AG04450 (cell line): ENCODE measurements at regions not wholly inside any gene's neighbourhood (a gene's known extent, or its start where the extent isn't known, plus 50 kb on each side); places are given as distances from the start of the nearest gene placed in this dataset.

Source experiments
- CTCF ChIA-PET: fragments of 300-600, 350-600 bp; formaldehyde crosslinking; extraction: SDS; loops from one replicate; lab custom pipeline; 2022; ENCODE audit warnings: antibody characterized with exemption, inconsistent platforms; lab: Charles Lee
- POLR2A ChIA-PET: fragments of 350-600 bp; formaldehyde crosslinking; extraction: SDS; loops from one replicate; lab custom pipeline; 2021; ENCODE audit warnings: antibody characterized with exemption, inconsistent platforms; lab: Yijun Ruan, JAX
- DNase-seq: peaks from one replicate; pipeline ENCODE4 v3.0.0-alpha.2; 2011; ENCODE audit warnings: low read depth, low spot score
- H3K27ac ChIP-seq: one replicate; pipeline ENCODE4 v1.5.1; 2012; ENCODE audit warnings: low read depth, low read length, control low read depth
- H3K27me3 ChIP-seq: one replicate; pipeline ENCODE4 v1.6.0; 2012; ENCODE audit warnings: low read length; ENCODE audit not compliant: control insufficient read depth, insufficient read depth
- H3K4me3 ChIP-seq: 2 replicates; pipeline ENCODE4 v1.5.1; 2011; ENCODE audit warnings: mild to moderate bottlenecking, low read depth, low read length, control low read depth
- H3K9me3 ChIP-seq: 2 replicates; pipeline ENCODE4 v1.5.1; 2012; ENCODE audit warnings: low read length; ENCODE audit not compliant: control insufficient read depth, insufficient read depth
- CTCF ChIP-seq: IDR thresholded peaks from 2 replicates; pipeline ENCODE4 v1.5.1; 2011; ENCODE audit warnings: low read depth, low read length, control low read depth, inconsistent platforms

DNA sequence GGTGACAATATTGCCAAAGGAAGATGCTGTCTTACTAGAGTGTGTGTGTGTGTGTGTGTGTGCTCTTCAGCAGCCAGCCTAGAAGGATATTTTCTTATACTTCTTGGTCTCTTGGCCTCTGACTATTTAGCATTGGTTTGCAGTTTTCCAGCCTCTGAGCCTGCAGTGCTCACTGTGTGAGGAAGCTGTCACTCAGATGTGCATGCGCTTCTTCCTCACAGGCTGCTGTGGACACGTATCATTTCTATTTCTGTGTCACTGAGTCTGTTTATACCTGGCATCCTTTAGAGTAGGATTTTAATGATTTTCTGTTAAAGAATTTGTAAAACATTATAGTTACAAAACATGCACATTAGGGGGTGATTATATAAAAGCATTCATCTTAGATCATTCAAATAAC, 83.3 kb downstream of the ALDH8A1 start:
- Histone ChIP-seq H3K27me3 (no peaks in the 10 kb centered on the region), H3K27ac (no peak overlapping the region), H3K9me3 (no peaks in the 10 kb centered on the region; the same call in 1 of the 2 replicates), H3K4me3 (no peak overlapping the region)
- CTCF ChIA-PET: no interaction called here
- POLR2A ChIA-PET: interaction anchor here (0.5 kb wide), 1 partner anchor 21 kb away, joined by 6 read pairs; no protein-coding TSS in a partner anchor
- DNase-seq: no peak
- no peak for TF ChIP-seq CTCF

DNA sequence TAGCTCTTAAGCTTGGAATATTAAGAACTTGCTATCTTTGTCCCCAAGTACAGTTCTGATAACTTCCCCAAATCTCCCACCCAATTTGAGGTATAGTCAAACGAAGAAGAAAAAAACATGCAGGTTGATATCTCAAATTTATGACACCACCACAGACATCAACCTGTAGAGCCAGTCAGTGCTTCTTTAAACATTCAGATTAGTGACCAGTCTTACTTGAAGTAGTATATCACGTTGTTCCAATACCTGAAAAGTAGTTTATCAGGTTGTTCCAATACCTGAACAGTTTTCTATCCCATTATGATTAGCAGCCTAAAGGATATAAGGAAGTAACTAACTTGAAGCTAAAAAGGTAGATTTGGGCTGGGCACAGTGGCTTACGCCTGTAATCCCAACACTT, 85.3 kb downstream of the ALDH8A1 start:
- ChIA-PET POLR2A (no interaction called here), CTCF (interaction anchor here (1.9 kb wide), 1 partner anchor 18 kb away, joined by 9 read pairs; no protein-coding TSS in a partner anchor)
- Histone ChIP-seq H3K9me3 (no peaks in the 10 kb centered on the region), H3K27ac (no peak overlapping the region), H3K27me3 (no peaks in the 10 kb centered on the region), H3K4me3 (no peak overlapping the region)
- DNase-seq: no peak
- no peak for TF ChIP-seq CTCF

GRCh38 chr6:134863763-134864510, 86.0 kb downstream of the ALDH8A1 start:
- Histone ChIP-seq H3K27me3 (no peaks in the 10 kb centered on the region), H3K27ac (no peak overlapping the region), H3K9me3 (no peaks in the 10 kb centered on the region), H3K4me3 (no peak overlapping the region)
- CTCF ChIA-PET: interaction anchor here (1.9 kb wide), 1 partner anchor 19 kb away, joined by 9 read pairs; no protein-coding TSS in a partner anchor
- no peak for DNase-seq
- POLR2A ChIA-PET: no interaction called here
- no peak for TF ChIP-seq CTCF

DNA sequence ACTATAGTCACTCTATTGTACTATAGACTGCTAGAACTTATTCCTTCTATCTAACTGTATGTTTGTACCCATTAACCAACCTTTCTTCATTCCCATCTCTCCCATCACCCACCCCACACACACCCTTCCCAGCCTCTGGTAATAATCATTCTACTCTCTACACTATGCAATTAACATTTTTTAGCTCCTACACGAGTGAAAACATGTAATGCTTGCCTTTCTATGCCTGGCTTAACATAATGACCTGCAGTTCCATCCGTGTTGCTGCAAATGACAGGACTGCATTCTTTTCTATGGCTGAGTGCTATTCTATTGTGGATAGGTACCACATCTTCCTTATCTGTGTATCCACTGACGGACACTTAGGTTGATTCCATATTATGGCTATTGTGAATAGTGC, 95.5 kb downstream of the ALDH8A1 start:
- no peak for DNase-seq
- H3K27ac ChIP-seq: no peak overlapping the region
- no peaks in the 10 kb centered on the region; the same call in 1 of the 2 replicates for H3K9me3 ChIP-seq
- TF ChIP-seq CTCF: no peak
- ChIA-PET CTCF (interaction anchor here (0.9 to 2.6 kb wide), 6 partner anchors 29 to 931 kb away, joined by 3 to 11 read pairs (median 4); no protein-coding TSS in a partner anchor), POLR2A (no interaction called here)
- H3K4me3 ChIP-seq: no peak overlapping the region
- no peaks in the 10 kb centered on the region for H3K27me3 ChIP-seq
